Upper lobe of left lung (tissue), 4 donors: ENCODE measurements at regions not wholly inside any gene's neighbourhood (a gene's known extent, or its start where the extent isn't known, plus 50 kb on each side); places are given as distances from the start of the nearest gene placed in this dataset.

ENCODE experiments used
- EP300 ChIP-seq, 4 donors: sonication (generic); formaldehyde crosslinking; IDR thresholded peaks; one replicate each; pipeline ENCODE4 v1.5.1; 2017; ENCODE audit warnings: antibody characterized with exemption in 4 of 4, control low read depth in 2 of 4
- POLR2A ChIP-seq, 4 donors: fragments of 450-650 bp; IDR thresholded peaks; one replicate each; pipeline ENCODE4 v1.5.1; 2016 to 2017; ENCODE audit warnings: antibody characterized with exemption in 4 of 4, mild to moderate bottlenecking in 2 of 4
- POLR2AphosphoS5 ChIP-seq, 2 donors: sonication (generic); formaldehyde crosslinking; IDR thresholded peaks; one replicate each; pipeline ENCODE4 v1.5.1; 2017; ENCODE audit warnings: antibody characterized with exemption in 2 of 2
- TF ChIP-seq, protein P1 (sequence below), 6 experiments: fragments of 450-650 bp in 4 of 6; fragments of 200-600 bp in 2 of 6; sonication (generic) in 2 of 6; IDR thresholded peaks; one replicate each; pipeline ENCODE4 v1.5.1; 2016 to 2019; ENCODE audit warnings: antibody characterized with exemption in 6 of 6

DNA sequence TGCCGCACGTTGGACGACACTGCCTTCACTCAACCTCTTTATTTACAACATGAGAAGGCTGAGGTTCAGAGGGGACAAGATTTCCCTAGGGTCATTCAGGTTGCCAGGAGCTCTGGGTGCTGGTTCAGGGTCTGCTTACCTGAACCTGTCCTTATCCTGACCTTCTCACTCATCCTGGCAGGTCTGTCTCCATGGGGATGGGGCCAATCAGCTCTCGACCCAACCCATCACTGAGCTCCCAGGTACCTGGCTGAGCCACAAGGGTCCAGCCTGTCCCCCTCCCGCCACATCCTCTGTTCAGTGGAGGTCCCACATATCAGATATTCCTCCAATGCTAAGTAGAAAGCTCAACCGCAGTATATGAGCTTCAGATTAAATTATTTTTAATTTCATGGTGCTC lies 225.6 kb downstream of the ANKRD60 start:
- TF ChIP-seq, protein P1, sequence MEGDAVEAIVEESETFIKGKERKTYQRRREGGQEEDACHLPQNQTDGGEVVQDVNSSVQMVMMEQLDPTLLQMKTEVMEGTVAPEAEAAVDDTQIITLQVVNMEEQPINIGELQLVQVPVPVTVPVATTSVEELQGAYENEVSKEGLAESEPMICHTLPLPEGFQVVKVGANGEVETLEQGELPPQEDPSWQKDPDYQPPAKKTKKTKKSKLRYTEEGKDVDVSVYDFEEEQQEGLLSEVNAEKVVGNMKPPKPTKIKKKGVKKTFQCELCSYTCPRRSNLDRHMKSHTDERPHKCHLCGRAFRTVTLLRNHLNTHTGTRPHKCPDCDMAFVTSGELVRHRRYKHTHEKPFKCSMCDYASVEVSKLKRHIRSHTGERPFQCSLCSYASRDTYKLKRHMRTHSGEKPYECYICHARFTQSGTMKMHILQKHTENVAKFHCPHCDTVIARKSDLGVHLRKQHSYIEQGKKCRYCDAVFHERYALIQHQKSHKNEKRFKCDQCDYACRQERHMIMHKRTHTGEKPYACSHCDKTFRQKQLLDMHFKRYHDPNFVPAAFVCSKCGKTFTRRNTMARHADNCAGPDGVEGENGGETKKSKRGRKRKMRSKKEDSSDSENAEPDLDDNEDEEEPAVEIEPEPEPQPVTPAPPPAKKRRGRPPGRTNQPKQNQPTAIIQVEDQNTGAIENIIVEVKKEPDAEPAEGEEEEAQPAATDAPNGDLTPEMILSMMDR (IDR thresholded peaks at IDR 0.05), result no peak
- no peak for TF ChIP-seq POLR2AphosphoS5 (IDR thresholded peaks at IDR 0.05)
- TF ChIP-seq EP300 (IDR thresholded peaks at IDR 0.05), result no peak
- TF ChIP-seq POLR2A (IDR thresholded peaks at IDR 0.05), result no peak
